GM23338 (cell line): ENCODE measurements at regions not wholly inside any gene's neighbourhood (a gene's known extent, or its start where the extent isn't known, plus 50 kb on each side); places are given as distances from the start of the nearest gene placed in this dataset.

Experiments
- ATAC-seq: fragments of 200-7000 bp; cut with Tn5 transposase; 3 replicates; pipeline ENCODE4 v1.9.1; 2020
- DNase-seq: peaks from one replicate; pipeline ENCODE4 v3.0.0-alpha.2; 2015; ENCODE audit warnings: low spot score
- H2AFZ ChIP-seq: fragments of 200-600 bp; sonication (generic); 2 replicates; pipeline ENCODE4 v1.8.0; 2016; ENCODE audit warnings: antibody characterized with exemption, mild to moderate bottlenecking, moderate library complexity
- H3F3A ChIP-seq: fragments of 200-600 bp; sonication (generic); replicated peaks from 2 replicates; pipeline ENCODE4 v1.8.0; 2017; ENCODE audit warnings: antibody characterized with exemption, mixed run types, low read depth
- H3K27ac ChIP-seq: fragments of 200-600 bp; sonication (generic); 2 replicates; pipeline ENCODE4 v1.6.1; 2016; ENCODE audit warnings: low read depth
- H3K27me3 ChIP-seq: fragments of 200-600 bp; sonication (generic); 2 replicates; pipeline ENCODE4 v1.8.0; 2016; ENCODE audit warnings: mild to moderate bottlenecking, mixed run types, moderate library complexity; ENCODE audit not compliant: insufficient read depth
- H3K36me3 ChIP-seq: fragments of 200-600 bp; sonication (generic); 2 replicates; pipeline ENCODE4 v1.8.0; 2016; ENCODE audit warnings: mild to moderate bottlenecking; ENCODE audit not compliant: insufficient read depth
- H3K4me1 ChIP-seq: fragments of 200-600 bp; sonication (generic); 2 replicates; pipeline ENCODE4 v1.8.0; 2016; ENCODE audit warnings: mild to moderate bottlenecking, moderate library complexity; ENCODE audit not compliant: insufficient read depth
- H3K4me2 ChIP-seq: fragments of 200-600 bp; sonication (generic); 2 replicates; pipeline ENCODE4 v1.7.1; 2017; ENCODE audit warnings: mixed run types
- H3K4me3 ChIP-seq: fragments of 200-600 bp; sonication (generic); 2 replicates; pipeline ENCODE4 v1.6.1; 2016; ENCODE audit warnings: mixed run types
- H3K79me2 ChIP-seq: fragments of 200-600 bp; sonication (generic); replicated peaks from 2 replicates; pipeline ENCODE4 v1.8.0; 2017; ENCODE audit warnings: mild to moderate bottlenecking; ENCODE audit not compliant: insufficient read depth
- H3K9me2 ChIP-seq: fragments of 200-600 bp; sonication (generic); 2 replicates; pipeline ENCODE4 v1.8.0; 2017; ENCODE audit not compliant: insufficient read depth
- H4K20me1 ChIP-seq: fragments of 200-600 bp; sonication (generic); replicated peaks from 2 replicates; pipeline ENCODE4 v1.8.0; 2017; ENCODE audit warnings: mild to moderate bottlenecking; ENCODE audit not compliant: insufficient read depth
- H3K27ac Mint-ChIP-seq: 2 replicates; pipeline ENCODE4 v1.8.0; 2020; ENCODE audit warnings: inconsistent platforms, mild to moderate bottlenecking, moderate library complexity, mixed read lengths
- H3K27me3 Mint-ChIP-seq: 3 replicates; pipeline ENCODE4 v1.8.0; 2022; ENCODE audit warnings: low read depth, mild to moderate bottlenecking, moderate library complexity, mixed read lengths, inconsistent platforms; ENCODE audit not compliant: insufficient read depth, poor library complexity
- H3K36me3 Mint-ChIP-seq: 3 replicates; pipeline ENCODE4 v1.8.0; 2021; ENCODE audit warnings: low read depth, mild to moderate bottlenecking, inconsistent platforms, moderate library complexity, mixed read lengths
- H3K4me1 Mint-ChIP-seq: 3 replicates; pipeline ENCODE4 v1.8.0; 2020; ENCODE audit warnings: mild to moderate bottlenecking, inconsistent platforms, mixed read lengths
- H3K4me3 Mint-ChIP-seq: 3 replicates; pipeline ENCODE4 v1.8.0; 2021; ENCODE audit warnings: moderate library complexity, mild to moderate bottlenecking, inconsistent platforms, mixed read lengths
- H3K9me3 Mint-ChIP-seq: 3 replicates; pipeline ENCODE4 v1.8.0; 2020; ENCODE audit warnings: moderate library complexity, mild to moderate bottlenecking, inconsistent platforms, mixed read lengths
- CREB1 ChIP-seq: fragments of 250-450 bp; sonication (Bioruptor Pico); IDR thresholded peaks from 2 replicates; pipeline ENCODE4 v1.5.0; 2020; ENCODE audit warnings: low read depth, mild to moderate bottlenecking, moderate library complexity
- ETS1 ChIP-seq: IDR thresholded peaks from 2 replicates; pipeline ENCODE4 v1.6.1; 2016; ENCODE audit warnings: antibody characterized with exemption
- EZH2 ChIP-seq: fragments of 200-600 bp; sonication (generic); IDR thresholded peaks from one replicate; pipeline ENCODE4 v1.8.0; 2017; ENCODE audit warnings: antibody characterized with exemption, mild to moderate bottlenecking, low read depth; ENCODE audit not compliant: unreplicated experiment
- EZH2phosphoT487 ChIP-seq: fragments of 200-600 bp; sonication (generic); IDR thresholded peaks from one replicate; pipeline ENCODE4 v1.8.1; 2018; ENCODE audit warnings: antibody characterized with exemption; ENCODE audit not compliant: unreplicated experiment
- JUNB ChIP-seq: IDR thresholded peaks from one replicate; pipeline ENCODE4 v1.6.1; 2016; ENCODE audit warnings: antibody characterized with exemption; ENCODE audit not compliant: unreplicated experiment
- NANOG ChIP-seq: IDR thresholded peaks from 2 replicates; pipeline ENCODE4 v1.6.1; 2016; ENCODE audit warnings: antibody characterized with exemption, borderline replicate concordance
- POLR2AphosphoS5 ChIP-seq: IDR thresholded peaks from 2 replicates; pipeline ENCODE4 v1.6.1; 2016; ENCODE audit warnings: antibody characterized with exemption, low read depth
- STAT1 ChIP-seq: IDR thresholded peaks from one replicate; pipeline ENCODE4 v1.6.1; 2016; ENCODE audit warnings: antibody characterized with exemption; ENCODE audit not compliant: unreplicated experiment
- ZNF114 ChIP-seq: fragments of 250-450 bp; sonication (Bioruptor Pico); IDR thresholded peaks from 2 replicates; pipeline ENCODE4 v1.5.0; 2020; ENCODE audit warnings: mild to moderate bottlenecking, moderate library complexity
- ZNF331 ChIP-seq: fragments of 250-450 bp; sonication (Bioruptor Pico); IDR thresholded peaks from 2 replicates; pipeline ENCODE4 v1.5.0; 2020; ENCODE audit warnings: low read depth, mild to moderate bottlenecking, moderate library complexity
- ZNF462 ChIP-seq: fragments of 250-450 bp; sonication (Bioruptor Pico); IDR thresholded peaks from 2 replicates; pipeline ENCODE4 v1.5.0; 2020; ENCODE audit warnings: mild to moderate bottlenecking, moderate library complexity
- TF ChIP-seq, protein P1 (sequence below), 2 experiments: fragments of 200-600 bp in 1 of 2; sonication (generic) in 1 of 2; conservative IDR thresholded peaks; 2 replicates each; pipeline versions ENCODE4 v1.5.1 to v1.6.1; 2016 to 2017; ENCODE audit warnings: antibody characterized with exemption in 2 of 2, low read depth in 2 of 2, mild to moderate bottlenecking in 2 of 2, moderate library complexity in 1 of 2
- TF ChIP-seq, protein P2 (sequence below): IDR thresholded peaks from one replicate; pipeline ENCODE4 v1.6.1; 2018; ENCODE audit warnings: antibody characterized with exemption; ENCODE audit not compliant: unreplicated experiment

DNA sequence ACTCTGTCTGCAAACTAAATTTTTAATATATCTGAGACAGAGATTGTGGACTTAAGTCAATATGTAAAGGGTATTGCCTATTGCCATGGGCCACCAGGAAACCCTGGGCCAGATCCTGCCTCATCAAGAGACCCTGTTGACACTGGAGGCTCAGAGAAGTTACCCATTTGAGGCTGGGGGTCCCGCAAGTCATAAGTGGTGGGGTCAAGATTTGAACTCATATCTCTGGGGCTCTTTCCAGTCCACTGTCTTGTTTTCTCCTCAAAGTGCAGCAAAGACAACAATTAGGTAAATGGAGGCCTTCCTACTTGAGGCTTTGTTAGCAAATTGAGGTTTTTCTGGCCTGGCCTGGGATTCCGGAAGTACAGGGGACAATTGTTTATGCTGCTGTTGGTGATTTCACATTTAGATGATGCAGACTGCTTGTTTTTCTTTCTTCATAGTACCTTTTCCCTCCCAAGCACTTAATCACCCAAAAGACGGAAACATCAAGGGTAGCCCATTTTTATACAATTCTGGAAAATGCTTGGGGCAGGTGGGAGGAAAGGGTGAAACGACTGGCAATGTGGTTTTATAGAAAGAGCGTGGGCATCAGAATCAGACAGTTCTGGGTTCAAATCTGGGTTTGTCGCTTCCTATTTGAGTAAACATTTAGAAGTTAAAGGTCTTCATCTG lies 160.0 kb downstream of the SMIM20 start:
- H2AFZ ChIP-seq, result no peak overlapping the region
- no peak for DNase-seq

More for the DNA sequence above, 160.0 kb downstream of the SMIM20 start:
- Histone ChIP-seq H3K27me3 (no peaks in the 10 kb centered on the region), H4K20me1 (no peaks in the 10 kb centered on the region), H3K4me2 (no peak overlapping the region), H3K79me2 (no peaks in the 10 kb centered on the region), H3K9me2 (0 out of 2 replicates have a peak, but pooled peaks cover 6% of the 10 kb centered on the region), H3K4me3 (no peak overlapping the region), H3K27ac (no peak overlapping the region), H3F3A (no peaks in the 10 kb centered on the region), H3K4me1 (no peaks in the 10 kb centered on the region), H3K36me3 (no peaks in the 10 kb centered on the region)
- no peak for ATAC-seq
- Mint-ChIP-seq H3K4me3 (no peak overlapping the region), H3K27ac (no peak overlapping the region), H3K27me3 (no peaks in the 10 kb centered on the region), H3K4me1 (peaks cover 6% of the 10 kb centered on the region), H3K36me3 (no peaks in the 10 kb centered on the region; the same call in 2 of the 3 replicates), H3K9me3 (peaks cover 9% of the 10 kb centered on the region; the same call in 1 of the 3 replicates)
- TF ChIP-seq EZH2phosphoT487 (no peak), ZNF331 (no peak), STAT1 (no peak), ZNF114 (no peak), JUNB (no peak), ZNF462 (CRISPR knock-in tag) (no peak), NANOG (no peak), CREB1 (CRISPR knock-in tag) (no peak), ETS1 (no peak), POLR2AphosphoS5 (no peak), EZH2 (no peak)
- TF ChIP-seq, protein P1, sequence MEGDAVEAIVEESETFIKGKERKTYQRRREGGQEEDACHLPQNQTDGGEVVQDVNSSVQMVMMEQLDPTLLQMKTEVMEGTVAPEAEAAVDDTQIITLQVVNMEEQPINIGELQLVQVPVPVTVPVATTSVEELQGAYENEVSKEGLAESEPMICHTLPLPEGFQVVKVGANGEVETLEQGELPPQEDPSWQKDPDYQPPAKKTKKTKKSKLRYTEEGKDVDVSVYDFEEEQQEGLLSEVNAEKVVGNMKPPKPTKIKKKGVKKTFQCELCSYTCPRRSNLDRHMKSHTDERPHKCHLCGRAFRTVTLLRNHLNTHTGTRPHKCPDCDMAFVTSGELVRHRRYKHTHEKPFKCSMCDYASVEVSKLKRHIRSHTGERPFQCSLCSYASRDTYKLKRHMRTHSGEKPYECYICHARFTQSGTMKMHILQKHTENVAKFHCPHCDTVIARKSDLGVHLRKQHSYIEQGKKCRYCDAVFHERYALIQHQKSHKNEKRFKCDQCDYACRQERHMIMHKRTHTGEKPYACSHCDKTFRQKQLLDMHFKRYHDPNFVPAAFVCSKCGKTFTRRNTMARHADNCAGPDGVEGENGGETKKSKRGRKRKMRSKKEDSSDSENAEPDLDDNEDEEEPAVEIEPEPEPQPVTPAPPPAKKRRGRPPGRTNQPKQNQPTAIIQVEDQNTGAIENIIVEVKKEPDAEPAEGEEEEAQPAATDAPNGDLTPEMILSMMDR (conservative IDR thresholded peaks at IDR 0.05; ENCODE audit: low read depth in 2 of 2), result no peak
- TF ChIP-seq, protein P2, sequence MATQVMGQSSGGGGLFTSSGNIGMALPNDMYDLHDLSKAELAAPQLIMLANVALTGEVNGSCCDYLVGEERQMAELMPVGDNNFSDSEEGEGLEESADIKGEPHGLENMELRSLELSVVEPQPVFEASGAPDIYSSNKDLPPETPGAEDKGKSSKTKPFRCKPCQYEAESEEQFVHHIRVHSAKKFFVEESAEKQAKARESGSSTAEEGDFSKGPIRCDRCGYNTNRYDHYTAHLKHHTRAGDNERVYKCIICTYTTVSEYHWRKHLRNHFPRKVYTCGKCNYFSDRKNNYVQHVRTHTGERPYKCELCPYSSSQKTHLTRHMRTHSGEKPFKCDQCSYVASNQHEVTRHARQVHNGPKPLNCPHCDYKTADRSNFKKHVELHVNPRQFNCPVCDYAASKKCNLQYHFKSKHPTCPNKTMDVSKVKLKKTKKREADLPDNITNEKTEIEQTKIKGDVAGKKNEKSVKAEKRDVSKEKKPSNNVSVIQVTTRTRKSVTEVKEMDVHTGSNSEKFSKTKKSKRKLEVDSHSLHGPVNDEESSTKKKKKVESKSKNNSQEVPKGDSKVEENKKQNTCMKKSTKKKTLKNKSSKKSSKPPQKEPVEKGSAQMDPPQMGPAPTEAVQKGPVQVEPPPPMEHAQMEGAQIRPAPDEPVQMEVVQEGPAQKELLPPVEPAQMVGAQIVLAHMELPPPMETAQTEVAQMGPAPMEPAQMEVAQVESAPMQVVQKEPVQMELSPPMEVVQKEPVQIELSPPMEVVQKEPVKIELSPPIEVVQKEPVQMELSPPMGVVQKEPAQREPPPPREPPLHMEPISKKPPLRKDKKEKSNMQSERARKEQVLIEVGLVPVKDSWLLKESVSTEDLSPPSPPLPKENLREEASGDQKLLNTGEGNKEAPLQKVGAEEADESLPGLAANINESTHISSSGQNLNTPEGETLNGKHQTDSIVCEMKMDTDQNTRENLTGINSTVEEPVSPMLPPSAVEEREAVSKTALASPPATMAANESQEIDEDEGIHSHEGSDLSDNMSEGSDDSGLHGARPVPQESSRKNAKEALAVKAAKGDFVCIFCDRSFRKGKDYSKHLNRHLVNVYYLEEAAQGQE, result no peak
